NCI-H226 (cell line): ENCODE measurements at regions not wholly inside any gene's neighbourhood (a gene's known extent, or its start where the extent isn't known, plus 50 kb on each side); places are given as distances from the start of the nearest gene placed in this dataset.
A peak's percentile ranks its signal among the peaks of the same experiment; 100 is the strongest.
"Not testable (repeated sequence)": the region's sequence is repeated elsewhere in the genome, so short reads cannot be mapped to it uniquely, and the experiment has no call there.

Experiments used
- DNase-seq: peaks from one replicate; pipeline ENCODE4 v3.0.0-alpha.2; 2015

- DNase-seq: no peak
These were observed 553.8 kb upstream of the C9orf72 start for GRCh38 chr9:28127101-28127500.

DNA sequence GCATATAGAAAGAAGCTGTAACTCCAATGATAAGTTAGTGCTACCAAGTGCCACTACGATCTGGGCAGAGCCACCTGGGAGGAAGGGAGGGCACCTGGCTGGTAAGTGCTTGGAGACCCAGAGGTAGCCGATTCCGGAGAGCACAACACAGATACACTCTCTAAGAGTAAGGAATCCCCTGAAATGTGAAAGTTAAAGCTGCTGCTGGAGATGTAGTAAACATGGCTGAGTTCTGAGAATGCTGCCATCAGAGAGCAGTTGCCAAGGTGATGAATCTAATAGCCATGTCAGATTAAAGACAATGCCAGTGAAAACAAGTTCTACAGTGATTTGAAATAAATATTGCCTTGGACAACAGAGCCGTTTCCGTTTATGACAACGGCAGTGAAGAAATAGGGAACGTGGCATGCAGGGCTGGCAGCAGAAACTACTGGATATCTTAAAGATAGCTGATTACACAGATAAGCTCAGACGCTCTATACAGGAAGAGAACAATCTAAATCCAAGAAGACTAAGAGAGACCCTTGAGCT is 561.2 kb upstream of the C9orf72 start:
- no peak for DNase-seq

DNA sequence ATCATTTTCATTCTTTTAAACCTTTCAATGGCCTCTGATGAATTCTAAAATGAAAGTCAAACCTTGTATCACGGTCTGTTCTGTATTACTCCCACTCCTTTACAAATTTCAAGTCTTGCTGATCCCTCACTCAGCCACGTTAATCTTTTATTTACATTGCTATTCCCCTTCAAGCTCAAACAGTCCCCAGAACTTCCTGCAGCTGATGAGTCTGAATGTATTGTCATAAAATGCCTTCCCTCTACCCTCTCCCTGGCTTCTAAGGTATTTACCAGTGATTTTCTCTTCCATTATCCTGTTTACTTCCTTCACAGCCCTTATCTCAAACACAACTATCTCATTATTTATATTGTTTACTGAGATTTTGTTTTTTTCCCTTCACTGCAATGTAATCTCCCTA is 562.3 kb upstream of the C9orf72 start:
- no peak for DNase-seq

DNA sequence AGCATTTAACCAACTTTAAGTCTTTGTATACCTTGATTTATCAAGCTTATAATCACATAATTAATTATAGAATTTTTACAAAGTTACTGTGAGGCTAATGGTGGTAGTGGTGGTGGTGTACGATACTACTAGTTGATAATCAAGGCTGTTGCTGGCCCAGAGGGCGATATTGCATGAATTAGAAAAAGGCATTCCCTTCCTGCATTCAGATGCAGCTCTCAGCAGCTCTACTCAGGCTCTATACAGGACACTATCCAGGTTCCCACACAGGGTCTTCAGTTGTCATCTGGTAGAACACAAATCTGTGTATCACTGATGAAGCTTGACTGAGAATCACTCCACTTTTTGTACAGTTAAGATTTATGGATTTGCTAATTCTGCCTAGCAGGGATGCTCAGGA is 562.8 kb upstream of the C9orf72 start:
- no peak for DNase-seq

- not testable (repeated sequence) for DNase-seq
These were observed 574.1 kb upstream of the C9orf72 start for GRCh38 chr9:28147430-28147829.

DNA sequence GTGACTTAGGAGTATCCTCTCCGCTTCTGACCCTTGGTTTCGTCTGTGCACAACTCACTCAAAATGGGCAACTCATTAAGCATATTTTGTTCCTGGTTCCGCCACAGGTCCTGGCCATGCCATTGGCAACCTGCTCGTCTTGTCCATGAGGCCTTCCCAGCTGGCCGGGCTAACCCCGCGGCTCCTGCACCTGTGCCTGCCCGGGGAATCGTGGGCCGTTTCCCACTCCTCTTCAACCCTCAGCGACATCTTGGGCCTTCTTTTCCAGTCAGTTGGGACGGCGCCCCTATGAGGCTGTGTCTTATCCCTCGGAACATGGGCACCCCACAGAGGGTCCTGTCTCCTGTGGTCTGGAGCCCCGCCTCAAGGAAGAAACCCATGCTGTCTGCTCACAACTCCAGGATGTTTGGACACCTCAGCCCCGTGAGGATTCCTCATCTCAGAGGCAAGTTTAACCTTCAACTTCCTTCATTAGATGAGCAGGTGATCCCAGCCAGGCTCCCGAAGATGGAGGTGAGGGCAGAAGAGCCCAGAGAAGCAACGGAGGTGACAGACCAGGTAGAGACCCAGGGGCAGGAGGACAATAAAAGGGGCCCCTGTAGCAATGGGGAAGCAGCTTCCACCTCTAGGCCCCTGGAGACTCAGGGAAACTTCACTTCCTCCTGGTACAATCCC is 574.8 kb upstream of the C9orf72 start:
- DNase-seq: not testable (repeated sequence)

- DNase-seq: not testable (repeated sequence)
These were observed 576.2 kb upstream of the C9orf72 start for GRCh38 chr9:28149361-28150050.

DNA sequence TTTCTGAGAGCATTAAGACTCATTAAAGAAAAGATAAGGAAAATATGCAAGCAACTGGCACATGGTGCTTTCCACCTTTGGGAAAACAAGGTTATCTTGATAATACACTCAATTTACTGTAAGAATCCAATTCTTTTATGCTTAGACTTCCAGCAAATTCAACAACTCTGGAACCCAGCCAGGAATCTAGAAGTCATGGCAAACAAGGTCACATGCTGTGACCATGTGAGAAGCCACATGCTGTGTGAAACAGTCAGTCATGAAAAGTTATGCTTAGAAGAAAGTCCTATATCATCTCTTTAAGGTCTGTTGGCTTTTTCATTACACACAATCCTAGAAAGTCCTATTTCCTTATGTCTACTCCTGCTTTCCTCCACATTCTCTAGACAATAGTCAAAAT is 581.8 kb upstream of the C9orf72 start:
- DNase-seq: no peak

DNA sequence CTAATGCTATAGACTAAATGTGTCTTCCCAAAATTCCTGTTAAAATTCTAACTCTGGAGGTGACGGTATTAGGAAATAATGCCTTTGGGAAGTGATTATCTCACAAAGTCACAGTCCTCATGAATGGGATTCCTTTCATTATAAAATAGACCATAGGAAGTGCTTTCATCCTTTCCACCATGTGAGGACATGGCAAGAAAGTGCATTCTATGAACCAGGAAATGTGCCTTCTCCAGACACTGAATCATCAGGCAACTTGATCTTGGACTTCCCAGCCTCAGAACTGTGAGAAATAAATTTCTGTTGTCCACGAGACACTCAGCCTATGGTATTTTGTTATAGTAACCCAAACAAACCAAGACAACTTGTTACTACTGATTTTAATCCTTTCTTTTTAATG is 582.4 kb upstream of the C9orf72 start:
- DNase-seq: no peak

GRCh38 chr9:28158451-28158850 is 585.2 kb upstream of the C9orf72 start:
- no peak for DNase-seq

DNA sequence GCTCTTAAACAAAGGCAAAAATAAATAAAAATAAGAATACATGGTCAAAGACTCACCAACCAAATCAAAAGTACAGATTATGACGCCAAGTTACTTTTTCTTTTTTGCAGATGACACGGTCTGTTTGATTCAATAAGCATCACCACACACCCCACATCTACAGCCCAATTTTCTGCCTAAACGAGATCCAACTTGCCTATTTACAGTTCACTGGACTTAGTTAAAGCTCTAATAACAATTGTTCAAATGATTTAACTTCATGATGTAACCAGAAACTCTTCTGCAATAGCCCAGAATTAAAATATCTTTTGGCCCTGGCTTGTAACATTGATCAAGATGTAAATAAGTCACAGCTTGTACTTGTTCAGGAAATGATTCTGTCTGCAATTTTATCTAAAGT is 590.3 kb upstream of the C9orf72 start:
- DNase-seq: no peak

- DNase-seq: no peak
These were observed 592.9 kb upstream of the C9orf72 start for GRCh38 chr9:28166179-28166578.

GRCh38 chr9:28177142-28177541 is 603.9 kb upstream of the C9orf72 start:
- DNase-seq: no peak

GRCh38 chr9:28177925-28178324 is 604.6 kb upstream of the C9orf72 start:
- no peak for DNase-seq

DNA sequence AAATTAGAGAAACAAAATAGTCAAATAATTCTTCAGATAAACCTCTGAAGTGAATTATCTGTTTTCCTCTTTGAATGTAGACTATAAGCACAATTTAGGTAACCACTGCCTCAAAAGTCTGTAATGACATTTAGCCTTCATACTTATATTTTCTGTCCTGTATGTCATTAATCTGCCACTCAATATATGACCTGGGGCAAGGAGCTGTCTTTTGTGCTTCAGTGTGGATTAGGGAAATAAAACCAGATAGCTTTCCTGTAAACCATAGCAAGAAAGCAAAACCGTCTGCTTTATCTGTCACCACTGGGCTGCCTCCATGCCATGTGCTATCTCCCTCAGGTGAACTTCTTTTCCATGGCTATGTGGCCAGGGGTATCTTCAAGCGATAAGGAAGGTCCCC is 606.6 kb upstream of the C9orf72 start:
- DNase-seq: no peak

GRCh38 chr9:28190981-28191380 is 617.7 kb upstream of the C9orf72 start:
- DNase-seq: no peak

DNA sequence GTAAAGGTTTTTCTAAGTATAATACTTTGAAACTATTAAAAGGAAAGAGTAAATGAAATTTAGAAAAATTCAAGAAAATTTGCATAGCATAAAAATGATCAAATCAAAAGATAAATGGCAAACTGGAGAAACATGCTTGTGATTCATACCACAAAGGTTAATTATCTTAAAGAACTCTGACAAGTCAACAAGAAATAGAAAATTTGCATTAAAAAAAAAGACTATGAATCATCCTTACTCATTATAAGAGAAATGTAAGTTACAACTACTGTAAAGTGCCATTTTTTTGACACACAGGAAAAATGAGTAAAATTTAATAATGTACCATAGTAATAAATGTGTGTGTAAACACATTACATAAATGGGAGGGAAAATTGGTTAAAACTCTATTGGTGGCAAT is 624.4 kb upstream of the C9orf72 start:
- no peak for DNase-seq

- DNase-seq: no peak
These were observed 629.8 kb upstream of the C9orf72 start for GRCh38 chr9:28203036-28203435.

DNA sequence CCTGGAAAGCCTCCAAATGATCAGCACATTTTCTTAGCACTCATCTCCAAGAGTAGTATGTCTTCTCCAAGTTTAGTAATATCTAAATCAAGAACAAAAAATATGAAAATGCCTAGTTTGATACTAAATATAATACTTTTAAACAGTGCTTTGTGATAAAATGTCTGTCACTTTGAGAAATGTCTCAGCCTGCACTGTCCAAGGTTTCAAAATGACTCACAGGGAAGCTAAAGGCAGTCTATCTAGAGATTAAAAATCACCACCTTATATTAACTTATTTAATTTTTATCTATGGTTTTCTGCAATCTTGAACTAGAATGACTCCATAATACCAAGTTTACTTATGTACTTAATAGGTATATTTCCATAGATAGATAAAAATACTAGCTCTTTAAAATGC is 633.0 kb upstream of the C9orf72 start:
- DNase-seq: no peak

DNA sequence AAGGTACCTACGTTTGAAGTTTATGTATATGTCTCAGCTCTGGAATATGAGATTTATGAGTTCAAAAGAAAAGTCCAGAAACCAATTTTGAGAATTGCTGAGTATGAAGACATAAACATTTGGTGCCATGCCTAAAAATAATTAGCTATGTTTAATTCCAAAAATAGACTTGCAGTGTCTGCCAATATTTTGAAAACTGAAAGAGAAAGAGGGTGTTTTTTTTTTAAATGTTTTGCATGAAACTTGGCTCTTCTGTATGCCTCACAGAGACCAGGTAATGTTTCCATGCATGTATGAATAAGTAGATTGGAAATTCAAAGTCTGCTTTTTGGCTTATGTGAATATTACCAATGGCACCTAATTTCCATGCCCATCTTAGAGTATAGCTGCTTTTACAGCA is 634.4 kb upstream of the C9orf72 start:
- no peak for DNase-seq

DNA sequence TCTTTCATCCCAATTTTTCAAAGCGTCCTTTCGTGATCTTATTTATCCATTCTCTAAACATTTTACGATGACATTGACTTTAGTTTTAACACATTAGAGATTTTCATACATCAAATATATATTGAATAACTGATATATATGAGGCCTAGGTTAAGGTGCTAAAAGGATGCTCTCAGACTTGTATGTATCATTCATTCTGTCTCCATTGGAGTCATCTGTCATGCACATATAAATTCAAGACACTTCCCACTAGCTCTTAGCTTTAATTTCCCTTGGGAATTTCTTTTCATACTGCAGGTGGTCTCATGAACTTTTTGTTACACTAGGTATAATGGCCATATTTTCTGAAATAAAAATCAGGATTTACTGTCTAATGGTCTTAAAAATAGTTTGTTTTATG is 635.8 kb upstream of the C9orf72 start:
- DNase-seq: no peak

DNA sequence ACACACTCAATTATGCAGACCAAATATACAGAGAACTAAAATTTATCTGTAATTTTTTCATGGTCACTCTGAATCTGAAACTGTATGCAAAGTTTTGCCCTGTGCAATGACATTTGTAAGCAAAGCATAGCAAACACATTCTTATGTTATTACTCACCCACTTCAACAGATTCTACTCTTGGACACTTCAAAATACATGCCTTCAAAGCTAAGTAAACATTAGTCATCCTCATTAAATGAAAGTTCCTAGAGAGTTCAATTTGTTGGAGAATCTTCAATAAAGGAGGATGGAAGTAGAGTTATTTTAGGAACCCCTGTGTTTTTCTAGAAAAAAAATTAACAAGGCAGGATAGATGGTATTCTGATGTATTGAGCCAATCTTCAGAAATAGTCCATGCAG is 639.7 kb upstream of the C9orf72 start:
- DNase-seq: peak; percentile 65

DNA sequence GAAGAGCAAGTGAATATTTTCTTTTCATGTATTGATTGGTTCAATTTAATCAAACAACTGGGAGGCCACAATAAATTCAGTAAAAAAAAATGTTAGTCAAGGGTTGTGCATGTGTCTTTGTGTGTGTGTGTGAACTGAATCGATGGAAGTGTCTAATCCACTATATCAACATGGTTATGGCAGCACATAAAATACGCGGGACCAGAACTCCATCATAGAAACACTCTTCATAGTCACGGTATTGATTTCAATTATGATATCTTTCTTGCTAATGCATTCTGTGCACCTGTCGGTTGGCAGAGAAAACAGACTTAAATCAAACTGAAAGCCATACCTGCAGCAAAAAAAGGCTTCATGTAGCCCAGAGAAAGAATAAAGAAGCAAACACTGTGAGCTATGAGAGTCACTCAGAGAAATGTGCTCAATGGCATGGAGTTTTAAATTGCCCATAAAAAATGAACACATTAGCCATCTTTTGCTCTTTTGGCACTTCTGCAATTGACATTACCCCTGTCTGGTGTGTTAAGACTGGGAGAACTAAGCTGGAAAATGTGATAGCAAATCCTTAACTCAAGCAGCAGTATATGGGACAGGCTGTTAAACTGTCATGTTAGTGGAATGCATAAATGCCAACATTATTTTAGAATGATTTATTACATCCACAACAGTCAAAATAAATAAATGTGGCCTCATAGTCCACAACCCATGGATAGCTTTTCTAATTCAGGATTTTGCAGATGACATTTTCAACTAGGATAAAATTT is 642.4 kb upstream of the C9orf72 start:
- peak; percentile 21 for DNase-seq

DNA sequence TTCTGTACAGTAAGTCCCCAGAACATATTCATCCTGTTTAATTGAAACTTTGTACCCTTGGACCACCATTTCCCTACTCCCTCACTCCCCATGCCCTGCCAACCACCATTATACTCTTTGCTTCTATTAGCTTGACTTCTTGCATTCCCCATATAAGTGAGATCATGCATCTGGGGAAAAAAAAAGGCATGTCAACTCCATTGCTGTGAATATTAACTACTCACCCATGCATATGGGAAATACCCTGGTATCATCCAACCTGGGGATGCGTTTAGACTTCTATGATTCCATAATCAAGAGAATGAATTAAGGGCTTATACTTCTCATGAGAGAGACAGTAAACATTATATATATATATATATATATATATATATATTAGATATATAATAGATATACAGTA is 659.4 kb upstream of the C9orf72 start:
- no peak for DNase-seq
